Vagina (tissue), 2 donors: ENCODE measurements at regions not wholly inside any gene's neighbourhood (a gene's known extent, or its start where the extent isn't known, plus 50 kb on each side); places are given as distances from the start of the nearest gene placed in this dataset.

ENCODE experiments used
- DNase-seq, 2 donors: peaks; one replicate each; pipeline ENCODE4 v3.0.0-alpha.2; 2017; ENCODE audit errors: extremely low spot score in 2 of 2
- H3K27ac ChIP-seq: fragments of 200-600 bp; sonication (generic); one replicate; pipeline ENCODE4 v1.5.1; 2019
- H3K27me3 ChIP-seq: fragments of 200-600 bp; sonication (generic); one replicate; pipeline ENCODE4 v1.5.1; 2019
- H3K36me3 ChIP-seq, 2 donors: fragments of 200-600 bp; sonication (generic); one replicate each; pipeline ENCODE4 v1.5.1; 2017 to 2019
- H3K4me1 ChIP-seq: fragments of 200-600 bp; sonication (generic); one replicate; pipeline ENCODE4 v1.5.1; 2019
- H3K4me3 ChIP-seq, 2 donors: fragments of 200-600 bp; sonication (generic); 1 replicate in 1 of 2; 2 replicates in 1 of 2; pipeline ENCODE4 v1.5.1; 2016 to 2019
- H3K9me3 ChIP-seq: fragments of 200-600 bp; sonication (generic); one replicate; pipeline ENCODE4 v1.5.1; 2019
- POLR2A ChIP-seq, 2 donors: fragments of 450-650 bp; IDR thresholded peaks; one replicate each; pipeline ENCODE4 v1.6.1; 2017; ENCODE audit warnings: antibody characterized with exemption in 2 of 2, mild to moderate bottlenecking in 2 of 2, moderate library complexity in 2 of 2
- POLR2AphosphoS5 ChIP-seq, 2 donors: sonication (generic); formaldehyde crosslinking; IDR thresholded peaks; one replicate each; pipeline ENCODE4 v1.9.0; 2017; ENCODE audit warnings: antibody characterized with exemption in 2 of 2, mild to moderate bottlenecking in 2 of 2, low read depth in 1 of 2; ENCODE audit not compliant: insufficient read depth in 1 of 2
- intact Hi-C: fragments of 100-400 bp; cut with DNase I; formaldehyde crosslinking; loops from one replicate; pipeline ENCODE4 v1.15.1; 2023
- TF ChIP-seq, protein P1 (sequence below), 3 experiments: fragments of 450-650 bp in 2 of 3; fragments of 200-600 bp in 1 of 3; sonication (generic) in 1 of 3; IDR thresholded peaks; one replicate each; pipeline ENCODE4 v1.5.1; 2017 to 2019; ENCODE audit warnings: antibody characterized with exemption in 3 of 3, mild to moderate bottlenecking in 2 of 3, moderate library complexity in 2 of 3

DNA sequence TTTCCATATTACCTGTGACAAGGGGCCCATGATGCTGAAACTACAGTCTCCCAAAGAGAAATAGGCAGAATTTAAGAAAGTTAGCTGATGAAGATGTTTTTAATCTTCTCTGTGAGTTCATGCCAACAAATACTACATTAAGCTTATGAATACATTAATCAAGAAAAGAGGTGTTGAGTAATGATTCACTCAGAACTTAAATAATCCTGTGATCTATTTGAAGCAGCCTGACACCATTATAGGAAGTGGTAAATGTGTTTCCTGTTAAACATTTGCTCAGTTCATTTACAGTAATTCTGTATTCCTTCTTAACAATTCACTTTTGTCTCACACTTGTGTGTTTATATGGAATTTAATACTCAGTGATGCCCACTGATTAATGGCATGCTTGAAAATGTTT, 75.0 kb upstream of the IZUMO3 start:
- DNase-seq = no peak
- intact Hi-C loops = no loop called here
- no peaks in the 10 kb centered on the region for H3K9me3 ChIP-seq
- H3K4me3 ChIP-seq = no peak overlapping the region
- H3K4me1 ChIP-seq = no peaks in the 10 kb centered on the region
- TF ChIP-seq POLR2AphosphoS5 (IDR thresholded peaks at IDR 0.05; ENCODE audit: insufficient read depth in 1 of 2, low read depth in 1 of 2) (no peak), POLR2A (IDR thresholded peaks at IDR 0.05) (no peak)
- TF ChIP-seq, protein P1, sequence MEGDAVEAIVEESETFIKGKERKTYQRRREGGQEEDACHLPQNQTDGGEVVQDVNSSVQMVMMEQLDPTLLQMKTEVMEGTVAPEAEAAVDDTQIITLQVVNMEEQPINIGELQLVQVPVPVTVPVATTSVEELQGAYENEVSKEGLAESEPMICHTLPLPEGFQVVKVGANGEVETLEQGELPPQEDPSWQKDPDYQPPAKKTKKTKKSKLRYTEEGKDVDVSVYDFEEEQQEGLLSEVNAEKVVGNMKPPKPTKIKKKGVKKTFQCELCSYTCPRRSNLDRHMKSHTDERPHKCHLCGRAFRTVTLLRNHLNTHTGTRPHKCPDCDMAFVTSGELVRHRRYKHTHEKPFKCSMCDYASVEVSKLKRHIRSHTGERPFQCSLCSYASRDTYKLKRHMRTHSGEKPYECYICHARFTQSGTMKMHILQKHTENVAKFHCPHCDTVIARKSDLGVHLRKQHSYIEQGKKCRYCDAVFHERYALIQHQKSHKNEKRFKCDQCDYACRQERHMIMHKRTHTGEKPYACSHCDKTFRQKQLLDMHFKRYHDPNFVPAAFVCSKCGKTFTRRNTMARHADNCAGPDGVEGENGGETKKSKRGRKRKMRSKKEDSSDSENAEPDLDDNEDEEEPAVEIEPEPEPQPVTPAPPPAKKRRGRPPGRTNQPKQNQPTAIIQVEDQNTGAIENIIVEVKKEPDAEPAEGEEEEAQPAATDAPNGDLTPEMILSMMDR (IDR thresholded peaks at IDR 0.05) = no peak
- H3K36me3 ChIP-seq = no peaks in the 10 kb centered on the region
- no peaks in the 10 kb centered on the region for H3K27me3 ChIP-seq
- H3K27ac ChIP-seq = no peak overlapping the region

DNA sequence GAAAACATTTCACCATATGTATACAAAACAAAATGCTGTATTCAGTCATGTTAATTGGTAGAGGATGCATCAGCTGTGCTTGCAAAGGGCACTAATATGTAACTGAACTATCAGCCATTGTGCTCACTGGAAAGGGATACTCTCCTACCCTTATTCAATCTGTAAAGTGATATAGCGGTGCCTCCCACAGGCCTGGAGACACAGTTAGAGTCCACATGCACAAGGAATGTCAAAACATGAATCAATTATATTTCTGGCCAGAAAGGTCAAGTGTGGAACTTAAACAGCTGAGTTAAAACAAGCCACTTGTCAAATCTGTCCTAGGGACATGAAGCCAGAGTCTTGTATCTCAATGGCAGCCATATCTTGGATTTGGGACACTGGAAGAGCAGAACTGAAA, 71.2 kb upstream of the IZUMO3 start:
- no peaks in the 10 kb centered on the region for H3K4me1 ChIP-seq
- H3K9me3 ChIP-seq = no peaks in the 10 kb centered on the region
- H3K27me3 ChIP-seq = no peaks in the 10 kb centered on the region
- no peak for DNase-seq
- no peaks in the 10 kb centered on the region for H3K36me3 ChIP-seq
- intact Hi-C loops = no loop called here
- TF ChIP-seq, protein P1 (IDR thresholded peaks at IDR 0.05) = no peak
- TF ChIP-seq POLR2AphosphoS5 (IDR thresholded peaks at IDR 0.05; ENCODE audit: insufficient read depth in 1 of 2, low read depth in 1 of 2) = no peak
- no peak for TF ChIP-seq POLR2A (IDR thresholded peaks at IDR 0.05)
- no peak overlapping the region for H3K4me3 ChIP-seq
- H3K27ac ChIP-seq = no peak overlapping the region

DNA sequence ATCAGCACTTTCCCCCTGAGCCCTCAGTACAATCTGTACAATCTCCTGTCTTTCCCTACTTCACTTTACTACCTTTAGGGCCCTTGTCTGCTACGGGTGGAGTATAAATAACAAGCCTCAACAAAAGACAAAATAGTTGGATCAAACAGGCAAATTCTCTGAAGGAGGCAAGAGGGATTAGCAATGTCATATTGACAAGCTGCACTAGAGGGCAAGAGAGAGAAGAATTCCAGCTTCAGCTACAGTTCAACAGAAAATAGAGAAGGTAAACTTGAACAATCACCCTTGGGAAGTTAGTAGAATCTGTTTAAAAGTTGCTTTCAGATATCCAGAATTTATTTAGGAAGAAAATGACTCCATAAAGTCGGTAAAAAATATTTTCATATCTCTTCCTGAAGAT, 68.4 kb upstream of the IZUMO3 start:
- intact Hi-C loops = no loop called here

DNA sequence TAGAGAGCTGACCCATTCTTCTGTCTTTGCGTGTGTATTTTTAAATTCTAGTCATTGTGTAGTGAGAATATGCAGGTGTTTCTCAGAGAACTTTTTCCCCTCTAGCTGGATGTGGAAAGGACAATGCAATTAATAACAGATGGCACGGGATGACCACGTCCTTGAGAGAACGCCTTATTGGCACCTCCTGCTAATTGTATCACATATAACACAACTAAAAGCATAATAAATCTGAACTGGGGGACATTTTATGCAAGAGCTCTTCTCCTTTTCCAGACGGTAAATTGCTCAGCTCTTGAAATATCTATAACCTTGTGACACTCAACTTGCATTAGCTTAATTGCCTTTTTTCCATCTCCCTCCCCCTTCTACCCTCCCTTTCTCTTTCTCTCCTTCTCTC, 62.9 kb upstream of the IZUMO3 start:
- Histone ChIP-seq H3K9me3 (no peaks in the 10 kb centered on the region), H3K27ac (no peak overlapping the region), H3K36me3 (no peaks in the 10 kb centered on the region), H3K4me1 (no peaks in the 10 kb centered on the region), H3K4me3 (no peak overlapping the region), H3K27me3 (no peaks in the 10 kb centered on the region)
- no peak for DNase-seq
- intact Hi-C loops = no loop called here
- TF ChIP-seq, protein P1 (IDR thresholded peaks at IDR 0.05) = no peak
- TF ChIP-seq POLR2A (IDR thresholded peaks at IDR 0.05) (no peak), POLR2AphosphoS5 (IDR thresholded peaks at IDR 0.05; ENCODE audit: insufficient read depth in 1 of 2, low read depth in 1 of 2) (no peak)

More for the DNA sequence above, 68.4 kb upstream of the IZUMO3 start:
- no peak overlapping the region for H3K4me3 ChIP-seq
- no peak for DNase-seq
- H3K27ac ChIP-seq = no peak overlapping the region
- no peaks in the 10 kb centered on the region for H3K4me1 ChIP-seq
- H3K27me3 ChIP-seq = no peaks in the 10 kb centered on the region
- TF ChIP-seq POLR2AphosphoS5 (IDR thresholded peaks at IDR 0.05; ENCODE audit: insufficient read depth in 1 of 2, low read depth in 1 of 2) (no peak), POLR2A (IDR thresholded peaks at IDR 0.05) (no peak)
- TF ChIP-seq, protein P1 (IDR thresholded peaks at IDR 0.05) = no peak
- H3K36me3 ChIP-seq = no peaks in the 10 kb centered on the region
- no peaks in the 10 kb centered on the region for H3K9me3 ChIP-seq

DNA sequence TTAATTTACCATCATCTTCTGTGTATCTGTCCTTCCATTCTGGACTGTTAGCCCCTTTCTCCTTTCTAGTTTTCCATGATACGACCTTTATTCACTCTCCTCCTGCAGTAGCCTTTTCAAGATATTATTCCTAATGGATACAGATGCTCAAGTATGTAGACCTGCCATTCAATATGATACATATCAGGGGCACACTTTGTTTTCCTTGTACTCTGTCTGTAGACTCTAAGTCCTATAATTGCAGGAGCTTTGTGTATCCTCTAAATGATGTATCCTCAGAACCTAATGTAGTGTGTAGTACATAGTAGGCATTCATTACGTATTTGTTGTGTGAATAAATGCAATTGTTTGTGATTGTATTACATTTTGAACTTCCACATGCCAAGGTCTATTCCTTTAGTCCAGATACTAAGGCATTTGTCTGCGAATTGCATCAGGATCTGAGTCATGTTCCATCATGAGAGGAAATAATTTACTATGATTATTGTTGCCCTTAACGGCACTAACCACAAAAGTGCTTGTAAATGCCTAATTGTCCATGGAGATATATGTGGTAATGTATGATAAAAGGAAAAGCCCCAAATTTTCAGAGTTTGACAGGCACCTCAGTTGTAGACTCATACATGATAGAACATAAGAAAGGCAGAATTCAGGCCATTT, 57.1 kb upstream of the IZUMO3 start:
- DNase-seq = no peak

More for the DNA sequence above, 57.1 kb upstream of the IZUMO3 start:
- no peak for TF ChIP-seq POLR2A (IDR thresholded peaks at IDR 0.05)
- TF ChIP-seq, protein P1 (IDR thresholded peaks at IDR 0.05) = no peak
- TF ChIP-seq POLR2AphosphoS5 (IDR thresholded peaks at IDR 0.05; ENCODE audit: insufficient read depth in 1 of 2, low read depth in 1 of 2) = no peak
- Histone ChIP-seq H3K4me3 (no peak overlapping the region), H3K27ac (no peak overlapping the region), H3K36me3 (no peaks in the 10 kb centered on the region), H3K4me1 (no peaks in the 10 kb centered on the region), H3K27me3 (no peaks in the 10 kb centered on the region), H3K9me3 (no peaks in the 10 kb centered on the region)
- intact Hi-C loops = no loop called here
